NCI-H2107 treated with DMSO at 0.1 percent for 48 hours (cell line): ENCODE measurements at regions not wholly inside any gene's neighbourhood (a gene's known extent, or its start where the extent isn't known, plus 50 kb on each side); places are given as distances from the start of the nearest gene placed in this dataset.

Experiments used
- DNase-seq: peaks from one replicate; lab custom pipeline; 2025; ENCODE audit not compliant: unreplicated experiment; lab: John Stamatoyannopoulos, UW

GRCh38 chr18:25010623-25011374, 341.2 kb downstream of the ZNF521 start:
- DNase-seq: no peak
